Progenitor cell of endocrine pancreas (in vitro differentiated cells): ENCODE measurements at regions not wholly inside any gene's neighbourhood (a gene's known extent, or its start where the extent isn't known, plus 50 kb on each side); places are given as distances from the start of the nearest gene placed in this dataset.

Source experiments
- DNase-seq: peaks from one replicate; pipeline ENCODE4 v3.0.0; 2021; ENCODE audit warnings: low spot score; ENCODE audit not compliant: unreplicated experiment
- H3K27ac Mint-ChIP-seq: 2 replicates; pipeline ENCODE4 v1.8.0; 2021; ENCODE audit warnings: mild to moderate bottlenecking, moderate library complexity, mixed read lengths
- H3K27me3 Mint-ChIP-seq: 2 replicates; pipeline ENCODE4 v1.8.0; 2021; ENCODE audit warnings: mixed read lengths
- H3K36me3 Mint-ChIP-seq: 2 replicates; pipeline ENCODE4 v1.8.0; 2022; ENCODE audit warnings: mixed read lengths; ENCODE audit not compliant: insufficient read depth
- H3K4me1 Mint-ChIP-seq: 2 replicates; pipeline ENCODE4 v1.8.0; 2021; ENCODE audit warnings: low read depth, mixed read lengths
- H3K4me3 Mint-ChIP-seq: 2 replicates; pipeline ENCODE4 v1.8.0; 2021; ENCODE audit warnings: low read depth, mild to moderate bottlenecking, moderate library complexity, mixed read lengths
- H3K9me3 Mint-ChIP-seq: 2 replicates; pipeline ENCODE4 v1.8.0; 2021; ENCODE audit warnings: low read depth, mixed read lengths
- CTCF ChIP-seq: fragments of 200-600 bp; sonication (generic); IDR thresholded peaks from one replicate; pipeline ENCODE4 v1.5.0; 2021; ENCODE audit warnings: antibody characterized with exemption, mild to moderate bottlenecking; ENCODE audit not compliant: unreplicated experiment

GRCh38 chr16:65457084-65457483, 335.2 kb upstream of the CDH11 start:
- no peak for DNase-seq
- H3K36me3 Mint-ChIP-seq, result no peaks in the 10 kb centered on the region
- no peaks in the 10 kb centered on the region for H3K4me1 Mint-ChIP-seq
- H3K27ac Mint-ChIP-seq, result no peak overlapping the region
- H3K27me3 Mint-ChIP-seq, result peaks cover 4% of the 10 kb centered on the region
- no peak for TF ChIP-seq CTCF
- H3K9me3 Mint-ChIP-seq, result no peaks in the 10 kb centered on the region
- H3K4me3 Mint-ChIP-seq, result no peak overlapping the region

GRCh38 chr16:65455761-65456160, 333.9 kb upstream of the CDH11 start:
- Mint-ChIP-seq H3K4me3 (no peak overlapping the region), H3K27me3 (peaks cover 4% of the 10 kb centered on the region), H3K27ac (no peak overlapping the region), H3K36me3 (no peaks in the 10 kb centered on the region), H3K4me1 (no peaks in the 10 kb centered on the region), H3K9me3 (no peaks in the 10 kb centered on the region)
- DNase-seq, result no peak
- TF ChIP-seq CTCF, result no peak

DNA sequence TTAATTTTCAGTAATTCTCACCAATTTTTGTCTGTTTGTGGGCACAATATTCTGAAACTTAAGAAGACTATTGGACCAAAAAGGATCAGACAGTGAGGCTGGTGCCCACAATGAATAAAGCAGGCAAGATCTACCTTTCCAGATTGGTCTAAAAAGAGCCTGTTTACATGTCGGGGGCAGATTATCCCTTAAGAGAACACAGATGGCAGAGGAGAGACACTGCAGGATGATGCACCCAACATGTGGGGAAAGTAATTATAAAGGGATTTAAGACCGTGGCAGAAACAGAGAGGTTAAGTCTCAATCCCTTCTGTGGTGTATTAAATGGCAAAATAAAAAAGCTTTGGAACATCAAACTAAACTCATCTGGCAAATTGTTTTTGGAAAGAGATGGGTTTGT, 331.8 kb upstream of the CDH11 start:
- H3K9me3 Mint-ChIP-seq, result no peaks in the 10 kb centered on the region
- H3K27ac Mint-ChIP-seq, result no peak overlapping the region
- H3K4me1 Mint-ChIP-seq, result no peaks in the 10 kb centered on the region
- TF ChIP-seq CTCF, result no peak
- peaks cover 4% of the 10 kb centered on the region for H3K27me3 Mint-ChIP-seq
- no peaks in the 10 kb centered on the region for H3K36me3 Mint-ChIP-seq
- H3K4me3 Mint-ChIP-seq, result no peak overlapping the region
- DNase-seq, result no peak

GRCh38 chr16:65449526-65449925, 327.7 kb upstream of the CDH11 start:
- no peak for TF ChIP-seq CTCF
- Mint-ChIP-seq H3K4me3 (no peak overlapping the region), H3K27me3 (peaks cover 8% of the 10 kb centered on the region), H3K9me3 (no peaks in the 10 kb centered on the region), H3K36me3 (no peaks in the 10 kb centered on the region), H3K27ac (no peak overlapping the region), H3K4me1 (no peaks in the 10 kb centered on the region)
- no peak for DNase-seq

GRCh38 chr16:65446427-65446826, 324.6 kb upstream of the CDH11 start:
- TF ChIP-seq CTCF, result no peak
- no peaks in the 10 kb centered on the region for H3K4me1 Mint-ChIP-seq
- H3K27me3 Mint-ChIP-seq, result peaks cover 12% of the 10 kb centered on the region
- no peaks in the 10 kb centered on the region for H3K9me3 Mint-ChIP-seq
- H3K27ac Mint-ChIP-seq, result no peak overlapping the region
- no peak overlapping the region for H3K4me3 Mint-ChIP-seq
- H3K36me3 Mint-ChIP-seq, result no peaks in the 10 kb centered on the region
- DNase-seq, result no peak
